Sigmoid colon (tissue), 6 donors: ENCODE measurements at regions not wholly inside any gene's neighbourhood (a gene's known extent, or its start where the extent isn't known, plus 50 kb on each side); places are given as distances from the start of the nearest gene placed in this dataset.

ENCODE experiments used
- DNase-seq: peaks from one replicate; pipeline ENCODE4 v3.0.0-alpha.2; 2019
- H3K27ac ChIP-seq, 4 donors: fragments of 200-600 bp; sonication (generic); one replicate each; pipeline ENCODE4 v1.5.1; 2016 to 2019; ENCODE audit warnings: mild to moderate bottlenecking in 1 of 4
- H3K27me3 ChIP-seq, 3 donors: fragments of 200-600 bp; sonication (generic); one replicate each; pipeline ENCODE4 v1.5.1; 2019; ENCODE audit warnings: mild to moderate bottlenecking in 1 of 3
- H3K36me3 ChIP-seq, 4 donors: fragments of 200-600 bp; sonication (generic); one replicate each; pipeline ENCODE4 v1.5.1; 2016 to 2019
- H3K4me1 ChIP-seq, 4 donors: fragments of 200-600 bp; sonication (generic); one replicate each; pipeline ENCODE4 v1.5.1; 2017 to 2019
- H3K4me3 ChIP-seq, 4 donors: fragments of 200-600 bp; sonication (generic); one replicate each; pipeline ENCODE4 v1.5.1; 2017 to 2019; ENCODE audit warnings: mild to moderate bottlenecking in 2 of 4, moderate library complexity in 1 of 4
- H3K9me3 ChIP-seq, 4 donors: fragments of 200-600 bp in 3 of 4; sonication (generic) in 3 of 4; one replicate each; pipeline versions ENCODE4 v1.5.1 to v1.6.1; 2013 to 2019
- EP300 ChIP-seq, 4 donors: sonication (generic); formaldehyde crosslinking; IDR thresholded peaks; one replicate each; pipeline ENCODE4 v1.6.1; 2017; ENCODE audit warnings: antibody characterized with exemption in 4 of 4
- POLR2A ChIP-seq, 2 donors: fragments of 450-650 bp; IDR thresholded peaks; one replicate each; pipeline ENCODE4 v1.6.1; 2016; ENCODE audit warnings: antibody characterized with exemption in 2 of 2, mild to moderate bottlenecking in 2 of 2, moderate library complexity in 2 of 2
- POLR2AphosphoS5 ChIP-seq, 4 donors: sonication (generic); formaldehyde crosslinking; IDR thresholded peaks; one replicate each; pipeline ENCODE4 v1.6.1; 2017; ENCODE audit warnings: antibody characterized with exemption in 4 of 4
- WGBS, 2 donors: extraction: QIAGEN DNeasy Blood & Tissue Kit; methylation state at CpG; one replicate each; pipeline ENCODE4 v1.1.7; 2013; 5-methylcytosine and 5-hydroxymethylcytosine counted together
- intact Hi-C: fragments of 100-400 bp; cut with DNase I; formaldehyde crosslinking; loops from one replicate; pipeline ENCODE4 v1.15.1; 2023
- TF ChIP-seq, protein P1 (sequence below), 4 experiments: fragments of 450-650 bp in 3 of 4; fragments of 200-600 bp in 1 of 4; IDR thresholded peaks; one replicate each; pipeline ENCODE4 v1.5.1; 2016 to 2019; ENCODE audit warnings: antibody characterized with exemption in 4 of 4, mild to moderate bottlenecking in 3 of 4, moderate library complexity in 2 of 4
- donor health status: healthy with polysubstance abuse.
- donor health status: healthy.

GRCh38 chr12:115438314-115438713, 754.3 kb upstream of the TBX3 start:
- H3K4me1 ChIP-seq, result no peaks in the 10 kb centered on the region
- H3K27ac ChIP-seq, result no peak overlapping the region
- H3K9me3 ChIP-seq, result no peaks in the 10 kb centered on the region
- no peak overlapping the region for H3K4me3 ChIP-seq
- intact Hi-C loops, result no loop called here
- WGBS, 2 donors, result 69 to 84% methylated on average over 4 of the region's 4 CpGs
- H3K36me3 ChIP-seq, result no peaks in the 10 kb centered on the region
- TF ChIP-seq POLR2A (IDR thresholded peaks at IDR 0.05) (no peak), POLR2AphosphoS5 (IDR thresholded peaks at IDR 0.05) (no peak), EP300 (IDR thresholded peaks at IDR 0.05) (no peak)
- TF ChIP-seq, protein P1, sequence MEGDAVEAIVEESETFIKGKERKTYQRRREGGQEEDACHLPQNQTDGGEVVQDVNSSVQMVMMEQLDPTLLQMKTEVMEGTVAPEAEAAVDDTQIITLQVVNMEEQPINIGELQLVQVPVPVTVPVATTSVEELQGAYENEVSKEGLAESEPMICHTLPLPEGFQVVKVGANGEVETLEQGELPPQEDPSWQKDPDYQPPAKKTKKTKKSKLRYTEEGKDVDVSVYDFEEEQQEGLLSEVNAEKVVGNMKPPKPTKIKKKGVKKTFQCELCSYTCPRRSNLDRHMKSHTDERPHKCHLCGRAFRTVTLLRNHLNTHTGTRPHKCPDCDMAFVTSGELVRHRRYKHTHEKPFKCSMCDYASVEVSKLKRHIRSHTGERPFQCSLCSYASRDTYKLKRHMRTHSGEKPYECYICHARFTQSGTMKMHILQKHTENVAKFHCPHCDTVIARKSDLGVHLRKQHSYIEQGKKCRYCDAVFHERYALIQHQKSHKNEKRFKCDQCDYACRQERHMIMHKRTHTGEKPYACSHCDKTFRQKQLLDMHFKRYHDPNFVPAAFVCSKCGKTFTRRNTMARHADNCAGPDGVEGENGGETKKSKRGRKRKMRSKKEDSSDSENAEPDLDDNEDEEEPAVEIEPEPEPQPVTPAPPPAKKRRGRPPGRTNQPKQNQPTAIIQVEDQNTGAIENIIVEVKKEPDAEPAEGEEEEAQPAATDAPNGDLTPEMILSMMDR (IDR thresholded peaks at IDR 0.05), result no peak
- no peak for DNase-seq
- H3K27me3 ChIP-seq, result no peaks in the 10 kb centered on the region

DNA sequence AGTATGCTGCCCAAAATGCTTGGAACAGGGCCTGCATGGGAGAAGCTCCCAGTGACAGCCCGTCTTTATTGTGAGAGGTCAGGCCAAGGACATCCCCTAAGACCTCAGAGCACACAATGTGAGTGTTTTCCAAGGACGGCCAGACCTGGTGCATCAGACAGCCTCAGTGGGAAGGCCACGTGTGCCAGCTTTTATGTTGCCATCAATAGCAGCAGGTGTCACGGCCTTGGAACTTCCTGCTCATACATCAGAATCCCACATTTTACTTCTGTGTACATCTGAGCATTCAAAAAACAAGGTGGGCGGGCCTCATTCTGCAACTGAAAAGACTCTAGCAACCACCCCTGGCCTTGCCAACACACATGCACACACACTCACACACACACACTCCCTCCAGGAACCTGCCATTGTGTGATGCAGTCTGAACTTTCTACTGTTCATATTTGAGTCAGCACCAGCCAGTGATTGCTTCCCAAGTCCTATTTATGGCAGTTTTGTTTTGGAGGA, 753.1 kb upstream of the TBX3 start:
- Histone ChIP-seq H3K9me3 (no peaks in the 10 kb centered on the region), H3K36me3 (no peaks in the 10 kb centered on the region), H3K4me1 (no peaks in the 10 kb centered on the region), H3K27me3 (no peaks in the 10 kb centered on the region), H3K27ac (no peak overlapping the region), H3K4me3 (no peak overlapping the region)
- no peak for DNase-seq
- 28 to 57% methylated on average over 5 of the region's 5 CpGs for whole genome bisulfite sequencing, 2 donors
- no peak for TF ChIP-seq EP300 (IDR thresholded peaks at IDR 0.05)
- intact Hi-C loops, result no loop called here

GRCh38 chr12:115433014-115433634, 749.1 kb upstream of the TBX3 start:
- Histone ChIP-seq H3K27ac (no peak overlapping the region), H3K4me3 (no peak overlapping the region), H3K27me3 (no peaks in the 10 kb centered on the region), H3K9me3 (no peaks in the 10 kb centered on the region), H3K4me1 (no peaks in the 10 kb centered on the region), H3K36me3 (no peaks in the 10 kb centered on the region)
- WGBS, 2 donors, result 68 to 84% methylated on average over 9 of the region's 9 CpGs
- no peak for DNase-seq
- TF ChIP-seq, protein P1 (IDR thresholded peaks at IDR 0.05), result no peak
- TF ChIP-seq POLR2A (IDR thresholded peaks at IDR 0.05), result no peak
- TF ChIP-seq POLR2AphosphoS5 (IDR thresholded peaks at IDR 0.05), result no peak
- no peak for TF ChIP-seq EP300 (IDR thresholded peaks at IDR 0.05)
- intact Hi-C loops, result no loop called here

DNA sequence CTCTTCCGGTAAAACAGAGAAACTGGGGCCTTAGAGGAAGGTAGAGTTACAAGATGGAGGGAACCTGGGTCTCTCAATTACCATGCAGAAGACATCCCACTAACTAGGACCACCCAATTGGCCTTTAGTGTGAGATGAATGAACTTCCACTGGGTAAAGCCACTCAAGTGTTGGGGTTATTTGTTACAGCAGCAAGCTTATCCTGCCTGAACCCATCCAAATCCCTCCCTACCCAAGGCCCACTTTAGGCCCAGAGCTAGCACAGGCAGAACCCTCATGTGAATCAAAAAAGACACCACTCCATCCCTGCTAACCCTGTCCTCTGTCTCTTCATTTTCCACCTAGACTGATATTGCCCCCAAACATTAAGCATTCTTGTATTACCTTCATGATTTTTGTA, 746.7 kb upstream of the TBX3 start:
- Histone ChIP-seq H3K36me3 (no peaks in the 10 kb centered on the region), H3K9me3 (no peaks in the 10 kb centered on the region), H3K4me1 (no peaks in the 10 kb centered on the region), H3K27ac (no peak overlapping the region), H3K4me3 (no peak overlapping the region), H3K27me3 (no peaks in the 10 kb centered on the region)
- 90 to 96% methylated on average over 1 of the region's 1 CpG for WGBS, 2 donors
- intact Hi-C loops, result no loop called here
- TF ChIP-seq, protein P1 (IDR thresholded peaks at IDR 0.05), result no peak
- TF ChIP-seq EP300 (IDR thresholded peaks at IDR 0.05) (no peak), POLR2A (IDR thresholded peaks at IDR 0.05) (no peak), POLR2AphosphoS5 (IDR thresholded peaks at IDR 0.05) (no peak)
- no peak for DNase-seq

- Histone ChIP-seq H3K4me1 (no peaks in the 10 kb centered on the region), H3K9me3 (no peaks in the 10 kb centered on the region), H3K36me3 (no peaks in the 10 kb centered on the region), H3K4me3 (no peak overlapping the region), H3K27ac (no peak overlapping the region), H3K27me3 (no peaks in the 10 kb centered on the region)
- TF ChIP-seq EP300 (IDR thresholded peaks at IDR 0.05), result no peak
- TF ChIP-seq POLR2A (IDR thresholded peaks at IDR 0.05), result no peak
- TF ChIP-seq, protein P1 (IDR thresholded peaks at IDR 0.05), result no peak
- DNase-seq, result no peak
- intact Hi-C loops, result no loop called here
Observed at GRCh38 chr12:115426732-115427131, 742.8 kb upstream of the TBX3 start.
